IPS DF 19.7 (cell line): ENCODE measurements at regions not wholly inside any gene's neighbourhood (a gene's known extent, or its start where the extent isn't known, plus 50 kb on each side); places are given as distances from the start of the nearest gene placed in this dataset.
A peak's percentile ranks its signal among the peaks of the same experiment; 100 is the strongest.

Experiments
- DNase-seq: peaks from one replicate; pipeline ENCODE4 v3.0.0-alpha.2; 2013; ENCODE audit warnings: low read depth, low spot score

- DNase-seq = no peak
These were observed 72.8 kb upstream of the ARHGAP5 start for GRCh38 chr14:32004300-32004699.

- DNase-seq = no peak
These were observed 71.5 kb upstream of the ARHGAP5 start for GRCh38 chr14:32005628-32006027.

GRCh38 chr14:32006263-32007110 is 70.6 kb upstream of the ARHGAP5 start:
- no peak for DNase-seq

GRCh38 chr14:32007755-32008362 is 69.2 kb upstream of the ARHGAP5 start:
- no peak for DNase-seq

- DNase-seq = no peak
These were observed 68.4 kb upstream of the ARHGAP5 start for GRCh38 chr14:32008602-32009193.

GRCh38 chr14:32009221-32009975 is 67.7 kb upstream of the ARHGAP5 start:
- no peak for DNase-seq

- DNase-seq = no peak
These were observed 67.0 kb upstream of the ARHGAP5 start for GRCh38 chr14:32009976-32010581.

- DNase-seq = no peak
These were observed 66.4 kb upstream of the ARHGAP5 start for GRCh38 chr14:32010604-32011125.

- no peak for DNase-seq
These were observed 65.9 kb upstream of the ARHGAP5 start for GRCh38 chr14:32011225-32011624.

- no peak for DNase-seq
These were observed 65.0 kb upstream of the ARHGAP5 start for GRCh38 chr14:32012062-32012461.

- DNase-seq = no peak
These were observed 64.5 kb upstream of the ARHGAP5 start for GRCh38 chr14:32012571-32012970.

- peak; percentile 28 for DNase-seq
These were observed 64.0 kb upstream of the ARHGAP5 start for GRCh38 chr14:32013083-32013482.

- DNase-seq = no peak
These were observed 63.0 kb upstream of the ARHGAP5 start for GRCh38 chr14:32014057-32014456.

GRCh38 chr14:32014498-32014897 is 62.6 kb upstream of the ARHGAP5 start:
- no peak for DNase-seq

GRCh38 chr14:32015166-32015565 is 61.9 kb upstream of the ARHGAP5 start:
- DNase-seq = no peak

- DNase-seq = no peak
These were observed 59.5 kb upstream of the ARHGAP5 start for GRCh38 chr14:32017587-32017986.

- DNase-seq = no peak
These were observed 58.6 kb upstream of the ARHGAP5 start for GRCh38 chr14:32018391-32019092.

- DNase-seq = no peak
These were observed 57.8 kb upstream of the ARHGAP5 start for GRCh38 chr14:32019276-32019675.

- no peak for DNase-seq
These were observed 56.2 kb upstream of the ARHGAP5 start for GRCh38 chr14:32020882-32021281.

GRCh38 chr14:32021341-32021740 is 55.8 kb upstream of the ARHGAP5 start:
- DNase-seq = no peak

GRCh38 chr14:32022525-32022924 is 54.6 kb upstream of the ARHGAP5 start:
- no peak for DNase-seq
